Ascending aorta (tissue), 2 donors: ENCODE measurements at regions not wholly inside any gene's neighbourhood (a gene's known extent, or its start where the extent isn't known, plus 50 kb on each side); places are given as distances from the start of the nearest gene placed in this dataset.

Source experiments
- DNase-seq, 2 donors: peaks; one replicate each; pipeline ENCODE4 v3.0.0-alpha.2; 2019; ENCODE audit warnings: low spot score in 2 of 2
- H3K27ac ChIP-seq, 2 donors: fragments of 200-600 bp; sonication (generic); one replicate each; pipeline ENCODE4 v1.5.1; 2016 to 2017; ENCODE audit warnings: mild to moderate bottlenecking in 1 of 2
- H3K27me3 ChIP-seq: fragments of 200-600 bp; sonication (generic); one replicate; pipeline ENCODE4 v1.5.1; 2017
- H3K36me3 ChIP-seq, 2 donors: fragments of 200-600 bp; sonication (generic); one replicate each; pipeline ENCODE4 v1.5.1; 2016
- H3K4me1 ChIP-seq, 2 donors: fragments of 200-600 bp; sonication (generic); one replicate each; pipeline ENCODE4 v1.5.1; 2016 to 2017; ENCODE audit warnings: mild to moderate bottlenecking in 1 of 2
- H3K4me3 ChIP-seq, 2 donors: fragments of 200-600 bp; sonication (generic); one replicate each; pipeline ENCODE4 v1.5.1; 2016 to 2017; ENCODE audit warnings: mild to moderate bottlenecking in 1 of 2
- H3K9me3 ChIP-seq, 2 donors: fragments of 200-600 bp; sonication (generic); one replicate each; pipeline ENCODE4 v1.5.1; 2016
- CTCF ChIP-seq, 3 experiments: fragments of 200-600 bp in 2 of 3; fragments of 450-650 bp in 1 of 3; sonication (generic) in 2 of 3; IDR thresholded peaks; one replicate each; pipeline ENCODE4 v1.5.1; 2016 to 2019; ENCODE audit warnings: antibody characterized with exemption in 3 of 3, mild to moderate bottlenecking in 1 of 3, moderate library complexity in 1 of 3
- intact Hi-C: fragments of 100-400 bp; cut with DNase I; formaldehyde crosslinking; loops from one replicate; pipeline ENCODE4 v1.15.1; 2023

- intact Hi-C loops = loop anchor here (5.0 to 10.0 kb wide), 2 partner anchors 57 to 850 kb away; no protein-coding TSS in a partner anchor
- peak in 1 of 2 donors; percentile 73 for DNase-seq
- Histone ChIP-seq H3K9me3 (no peaks in the 10 kb centered on the region), H3K4me1 (peaks cover 16 to 42% of the 10 kb centered on the region in 2 donors), H3K4me3 (no peak overlapping the region), H3K27ac (peak overlapping the region; percentile 79 to 85), H3K36me3 (no peaks in the 10 kb centered on the region), H3K27me3 (no peaks in the 10 kb centered on the region)
- TF ChIP-seq CTCF (IDR thresholded peaks at IDR 0.05) = no peak
These were observed 60.2 kb downstream of the ADAMTS1 start for GRCh38 chr21:26784974-26785373.

GRCh38 chr21:26783466-26784195, 61.6 kb downstream of the ADAMTS1 start:
- intact Hi-C loops = loop anchor here (5.0 to 10.0 kb wide), 2 partner anchors 59 to 849 kb away; no protein-coding TSS in a partner anchor
- H3K9me3 ChIP-seq = no peaks in the 10 kb centered on the region
- peak overlapping the region; percentile 79 to 85 for H3K27ac ChIP-seq
- H3K36me3 ChIP-seq = no peaks in the 10 kb centered on the region
- no peak for DNase-seq
- H3K4me1 ChIP-seq = peaks cover 16 to 41% of the 10 kb centered on the region in 2 donors
- H3K27me3 ChIP-seq = no peaks in the 10 kb centered on the region
- TF ChIP-seq CTCF (IDR thresholded peaks at IDR 0.05) = no peak
- H3K4me3 ChIP-seq = no peak overlapping the region

- DNase-seq = no peak
- Histone ChIP-seq H3K27me3 (no peaks in the 10 kb centered on the region), H3K27ac (peak overlapping the region; percentile 79 to 85), H3K4me3 (no peak overlapping the region), H3K36me3 (no peaks in the 10 kb centered on the region), H3K9me3 (no peaks in the 10 kb centered on the region), H3K4me1 (peaks cover 16 to 41% of the 10 kb centered on the region in 2 donors)
- TF ChIP-seq CTCF (IDR thresholded peaks at IDR 0.05) = no peak
- intact Hi-C loops = loop anchor here (5.0 to 10.0 kb wide), 2 partner anchors 60 to 848 kb away; no protein-coding TSS in a partner anchor
These were observed 62.5 kb downstream of the ADAMTS1 start for GRCh38 chr21:26782747-26783146.

GRCh38 chr21:26782331-26782730, 62.9 kb downstream of the ADAMTS1 start:
- Histone ChIP-seq H3K27ac (peak overlapping the region; percentile 79 to 85), H3K9me3 (no peaks in the 10 kb centered on the region), H3K4me3 (no peak overlapping the region), H3K4me1 (peaks cover 16 to 41% of the 10 kb centered on the region in 2 donors), H3K36me3 (no peaks in the 10 kb centered on the region), H3K27me3 (no peaks in the 10 kb centered on the region)
- TF ChIP-seq CTCF (IDR thresholded peaks at IDR 0.05) = no peak
- no peak for DNase-seq
- intact Hi-C loops = loop anchor here (5.0 to 10.0 kb wide), 2 partner anchors 60 to 848 kb away; no protein-coding TSS in a partner anchor

GRCh38 chr21:26781331-26781730, 63.9 kb downstream of the ADAMTS1 start:
- no peak for DNase-seq
- Histone ChIP-seq H3K4me1 (peaks cover 16 to 41% of the 10 kb centered on the region in 2 donors), H3K27me3 (no peaks in the 10 kb centered on the region), H3K27ac (peak overlapping the region; percentile 79 to 85), H3K4me3 (no peak overlapping the region), H3K9me3 (no peaks in the 10 kb centered on the region), H3K36me3 (no peaks in the 10 kb centered on the region)
- TF ChIP-seq CTCF (IDR thresholded peaks at IDR 0.05) = no peak
- intact Hi-C loops = loop anchor here (5.0 to 10.0 kb wide), 2 partner anchors 61 to 847 kb away; no protein-coding TSS in a partner anchor
